HG03103 (cell line): ENCODE measurements at regions not wholly inside any gene's neighbourhood (a gene's known extent, or its start where the extent isn't known, plus 50 kb on each side); places are given as distances from the start of the nearest gene placed in this dataset.
A peak's percentile ranks its signal among the peaks of the same experiment; 100 is the strongest.
"Not testable (repeated sequence)": the region's sequence is repeated elsewhere in the genome, so short reads cannot be mapped to it uniquely, and the experiment has no call there.

Experiments
- ATAC-seq: cut with Tn5 transposase; IDR thresholded peaks from one replicate; pipeline ENCODE4 v1.9.1; 2021; ENCODE audit warnings: low read depth; ENCODE audit not compliant: unreplicated experiment

GRCh38 chr10:55786461-55787050, 574.5 kb downstream of the ZWINT start:
- ATAC-seq, result no peak

GRCh38 chr10:55782181-55782580, 578.9 kb downstream of the ZWINT start:
- no peak for ATAC-seq

GRCh38 chr10:55766212-55766611, 594.8 kb downstream of the ZWINT start:
- ATAC-seq, result no peak

GRCh38 chr10:55750458-55750857, 610.6 kb downstream of the ZWINT start:
- ATAC-seq, result no peak

GRCh38 chr10:55747244-55747643, 613.8 kb downstream of the ZWINT start:
- ATAC-seq, result no peak

GRCh38 chr10:55746002-55746401, 615.1 kb downstream of the ZWINT start:
- no peak for ATAC-seq

GRCh38 chr10:55742487-55742886, 618.6 kb downstream of the ZWINT start:
- ATAC-seq, result no peak

- ATAC-seq, result peak; percentile 53
Measured at GRCh38 chr10:55740767-55741166, 620.3 kb downstream of the ZWINT start.

- ATAC-seq, result no peak
Measured at GRCh38 chr10:55740110-55740509, 620.9 kb downstream of the ZWINT start.

GRCh38 chr10:55734112-55734511, 626.9 kb downstream of the ZWINT start:
- ATAC-seq, result no peak

GRCh38 chr10:55704950-55705349, 656.1 kb downstream of the ZWINT start:
- no peak for ATAC-seq

GRCh38 chr10:55668326-55668922, 692.6 kb downstream of the ZWINT start:
- no peak for ATAC-seq

GRCh38 chr10:55653531-55653930, 707.5 kb downstream of the ZWINT start:
- no peak for ATAC-seq

GRCh38 chr10:55641601-55642000, 719.5 kb downstream of the ZWINT start:
- no peak for ATAC-seq

- peak; percentile 71 for ATAC-seq
Measured at GRCh38 chr10:55631071-55631654, 729.9 kb downstream of the ZWINT start.

- no peak for ATAC-seq
Measured at GRCh38 chr10:55630491-55631056, 730.5 kb downstream of the ZWINT start.

GRCh38 chr10:55629793-55630490, 731.1 kb downstream of the ZWINT start:
- no peak for ATAC-seq

- ATAC-seq, result no peak
Measured at GRCh38 chr10:55628260-55628701, 732.8 kb downstream of the ZWINT start.

- no peak for ATAC-seq
Measured at GRCh38 chr10:55627501-55628051, 733.5 kb downstream of the ZWINT start.

- not testable (repeated sequence) for ATAC-seq
Measured at GRCh38 chr10:55601690-55602478, 759.2 kb downstream of the ZWINT start.
